WTC11 (cell line): ENCODE measurements at regions not wholly inside any gene's neighbourhood (a gene's known extent, or its start where the extent isn't known, plus 50 kb on each side); places are given as distances from the start of the nearest gene placed in this dataset.

Experiments
- ATAC-seq: fragments of 200-7000 bp; cut with Tn5 transposase; 2 replicates; pipeline ENCODE4 v1.10.0; 2021; ENCODE audit warnings: mild to moderate bottlenecking, moderate library complexity
- CTCF ChIA-PET: fragments of 300-600 bp; sonication (Branson Sonifier 250); formaldehyde crosslinking; loops from one replicate; lab custom pipeline; 2021; ENCODE audit warnings: antibody characterized with exemption; lab: Charles Lee
- POLR2A ChIA-PET: fragments of 350-600 bp; sonication (Branson Sonifier 250); formaldehyde crosslinking; loops from one replicate; lab custom pipeline; 2021; ENCODE audit warnings: antibody characterized with exemption; lab: Charles Lee
- DNase-seq: peaks from one replicate; pipeline ENCODE4 v3.0.0; 2021; ENCODE audit warnings: low spot score
- H3K27ac Mint-ChIP-seq: 2 replicates; pipeline ENCODE4 v1.8.0; 2021; ENCODE audit warnings: mixed read lengths
- H3K27me3 Mint-ChIP-seq: 2 replicates; pipeline ENCODE4 v1.8.0; 2021; ENCODE audit warnings: low read depth, mild to moderate bottlenecking, moderate library complexity, mixed read lengths
- H3K36me3 Mint-ChIP-seq: 2 replicates; pipeline ENCODE4 v1.8.0; 2021; ENCODE audit warnings: mixed read lengths
- H3K4me1 Mint-ChIP-seq: 2 replicates; pipeline ENCODE4 v1.8.0; 2022; ENCODE audit warnings: mixed read lengths
- H3K4me3 Mint-ChIP-seq: 2 replicates; pipeline ENCODE4 v1.8.0; 2021; ENCODE audit warnings: mild to moderate bottlenecking, moderate library complexity, mixed read lengths
- H3K9me3 Mint-ChIP-seq: 2 replicates; pipeline ENCODE4 v1.8.0; 2021; ENCODE audit warnings: mixed read lengths
- ATF1 ChIP-seq: sonication (generic); formaldehyde crosslinking; IDR thresholded peaks from 2 replicates; pipeline ENCODE4 v1.8.1; 2023; ENCODE audit warnings: mild to moderate bottlenecking, moderate library complexity, missing genetic modification reagents
- ATF3 ChIP-seq: sonication (generic); formaldehyde crosslinking; conservative IDR thresholded peaks from 2 replicates; pipeline ENCODE4 v1.8.1; 2022; ENCODE audit warnings: mild to moderate bottlenecking, missing genetic modification reagents
- CREB1 ChIP-seq: sonication (generic); formaldehyde crosslinking; IDR thresholded peaks from 2 replicates; pipeline ENCODE4 v1.8.0; 2023; ENCODE audit warnings: mild to moderate bottlenecking, missing genetic modification reagents
- CREM ChIP-seq: sonication (generic); formaldehyde crosslinking; IDR thresholded peaks from 2 replicates; pipeline ENCODE4 v1.8.1; 2022; ENCODE audit warnings: mild to moderate bottlenecking, missing genetic modification reagents, moderate library complexity
- MXD4 ChIP-seq: fragments of 250-450 bp; sonication (Bioruptor Pico); IDR thresholded peaks from 2 replicates; pipeline ENCODE4 v1.8.0; 2021; ENCODE audit warnings: mild to moderate bottlenecking, moderate library complexity, borderline replicate concordance
- OVOL2 ChIP-seq: fragments of 250-450 bp; sonication (Bioruptor Pico); IDR thresholded peaks from 2 replicates; pipeline ENCODE4 v1.9.0; 2021; ENCODE audit warnings: mild to moderate bottlenecking, borderline replicate concordance
- PRRX2 ChIP-seq: fragments of 250-450 bp; sonication (Bioruptor Pico); IDR thresholded peaks from 2 replicates; pipeline ENCODE4 v1.8.0; 2021; ENCODE audit warnings: mild to moderate bottlenecking
- SP1 ChIP-seq: sonication (generic); formaldehyde crosslinking; conservative IDR thresholded peaks from 2 replicates; pipeline ENCODE4 v1.8.1; 2022; ENCODE audit warnings: missing genetic modification reagents
- ZNF396 ChIP-seq: fragments of 250-450 bp; sonication (Bioruptor Pico); IDR thresholded peaks from 2 replicates; pipeline ENCODE4 v1.8.0; 2021; ENCODE audit warnings: mild to moderate bottlenecking, moderate library complexity, borderline replicate concordance
- TF ChIP-seq, protein P1 (sequence below): sonication (generic); formaldehyde crosslinking; IDR thresholded peaks from 2 replicates; pipeline ENCODE4 v1.8.0; 2022; ENCODE audit warnings: mild to moderate bottlenecking, missing genetic modification reagents
- TF ChIP-seq, protein P2 (sequence below): sonication (generic); formaldehyde crosslinking; IDR thresholded peaks from 2 replicates; pipeline ENCODE4 v1.8.0; 2022; ENCODE audit warnings: mild to moderate bottlenecking, missing genetic modification reagents
- TF ChIP-seq, protein P3 (sequence below): sonication (generic); formaldehyde crosslinking; IDR thresholded peaks from 2 replicates; pipeline ENCODE4 v1.8.1; 2022; ENCODE audit warnings: low read depth, missing genetic modification reagents, borderline replicate concordance
- TF ChIP-seq, protein P4 (sequence below): sonication (generic); formaldehyde crosslinking; IDR thresholded peaks from 2 replicates; pipeline ENCODE4 v1.8.1; 2023; ENCODE audit warnings: mild to moderate bottlenecking, missing genetic modification reagents, moderate library complexity
- TF ChIP-seq, protein P5 (sequence below): sonication (generic); formaldehyde crosslinking; IDR thresholded peaks from 2 replicates; pipeline ENCODE4 v1.8.0; 2022; ENCODE audit warnings: mild to moderate bottlenecking, missing genetic modification reagents
- TF ChIP-seq, protein P6 (sequence below): fragments of 250-450 bp; sonication (Bioruptor Pico); IDR thresholded peaks from 2 replicates; pipeline ENCODE4 v1.9.0; 2021; ENCODE audit warnings: mild to moderate bottlenecking

DNA sequence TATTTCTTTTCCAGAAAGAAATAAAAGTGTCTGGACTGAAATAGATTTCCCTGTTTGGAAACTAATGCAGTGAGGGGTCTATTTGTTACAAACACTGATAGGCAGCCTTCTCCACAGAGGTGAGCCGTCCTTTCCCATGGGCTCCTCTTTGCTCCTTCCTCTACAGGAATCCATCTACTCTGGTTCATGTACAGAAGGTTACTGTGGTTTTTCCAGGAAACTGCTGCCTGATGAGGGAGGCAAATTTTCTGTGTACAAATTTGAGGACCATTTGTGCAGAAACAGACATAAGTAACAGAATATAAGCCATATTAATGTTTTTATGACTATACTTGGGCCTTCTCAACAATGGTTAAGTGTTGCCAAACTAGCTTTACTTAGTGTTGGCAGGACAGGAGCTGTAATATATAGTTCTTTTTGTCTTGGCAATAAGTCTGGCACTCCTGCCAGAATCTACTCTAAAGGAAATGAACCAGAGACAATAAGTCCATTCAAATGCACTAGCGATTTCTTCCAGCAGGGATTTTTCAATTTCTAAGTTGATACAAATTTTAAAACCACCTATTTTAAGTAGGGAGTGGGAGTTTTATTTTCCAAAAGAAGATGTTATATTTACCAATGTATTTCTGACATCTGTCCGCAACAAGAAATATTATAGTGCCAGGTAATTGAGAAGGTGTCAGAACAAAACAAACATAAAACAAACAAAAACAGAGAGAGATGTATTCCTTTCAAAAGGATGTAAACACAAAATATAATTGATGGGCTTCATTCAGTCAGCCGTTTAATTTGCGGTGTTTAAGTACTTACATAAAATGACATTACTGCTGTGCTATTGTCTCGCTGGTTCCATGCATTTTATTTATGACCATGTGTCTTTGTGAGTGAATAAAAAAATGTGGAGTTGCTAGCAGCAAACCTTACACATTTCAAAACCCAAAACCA is 91.0 kb upstream of the NFE2L3 start:
- peaks cover 10% of the 10 kb centered on the region for H3K4me1 Mint-ChIP-seq
- no peak overlapping the region for H3K27ac Mint-ChIP-seq
- H3K36me3 Mint-ChIP-seq = no peaks in the 10 kb centered on the region
- no peak for DNase-seq
- H3K4me3 Mint-ChIP-seq = no peak overlapping the region
- H3K9me3 Mint-ChIP-seq = no peaks in the 10 kb centered on the region
- ChIA-PET POLR2A (no interaction called here), CTCF (interaction anchor here (1.1 to 1.7 kb wide), 3 partner anchors 18 to 168 kb away, joined by 3 to 9 read pairs (median 7); no protein-coding TSS in a partner anchor)
- TF ChIP-seq ZNF396 (CRISPR knock-in tag) (no peak), CREB1 (CRISPR knock-in tag) (no peak), MXD4 (CRISPR knock-in tag) (no peak), PRRX2 (CRISPR knock-in tag) (no peak), ATF3 (CRISPR knock-in tag) (no peak), SP1 (CRISPR knock-in tag) (no peak), CREM (no peak), ATF1 (no peak), OVOL2 (CRISPR knock-in tag) (no peak)
- TF ChIP-seq, protein P1, sequence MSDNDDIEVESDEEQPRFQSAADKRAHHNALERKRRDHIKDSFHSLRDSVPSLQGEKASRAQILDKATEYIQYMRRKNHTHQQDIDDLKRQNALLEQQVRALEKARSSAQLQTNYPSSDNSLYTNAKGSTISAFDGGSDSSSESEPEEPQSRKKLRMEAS = no peak
- TF ChIP-seq, protein P2, sequence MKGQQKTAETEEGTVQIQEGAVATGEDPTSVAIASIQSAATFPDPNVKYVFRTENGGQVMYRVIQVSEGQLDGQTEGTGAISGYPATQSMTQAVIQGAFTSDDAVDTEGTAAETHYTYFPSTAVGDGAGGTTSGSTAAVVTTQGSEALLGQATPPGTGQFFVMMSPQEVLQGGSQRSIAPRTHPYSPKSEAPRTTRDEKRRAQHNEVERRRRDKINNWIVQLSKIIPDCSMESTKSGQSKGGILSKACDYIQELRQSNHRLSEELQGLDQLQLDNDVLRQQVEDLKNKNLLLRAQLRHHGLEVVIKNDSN = no peak
- TF ChIP-seq, protein P3, sequence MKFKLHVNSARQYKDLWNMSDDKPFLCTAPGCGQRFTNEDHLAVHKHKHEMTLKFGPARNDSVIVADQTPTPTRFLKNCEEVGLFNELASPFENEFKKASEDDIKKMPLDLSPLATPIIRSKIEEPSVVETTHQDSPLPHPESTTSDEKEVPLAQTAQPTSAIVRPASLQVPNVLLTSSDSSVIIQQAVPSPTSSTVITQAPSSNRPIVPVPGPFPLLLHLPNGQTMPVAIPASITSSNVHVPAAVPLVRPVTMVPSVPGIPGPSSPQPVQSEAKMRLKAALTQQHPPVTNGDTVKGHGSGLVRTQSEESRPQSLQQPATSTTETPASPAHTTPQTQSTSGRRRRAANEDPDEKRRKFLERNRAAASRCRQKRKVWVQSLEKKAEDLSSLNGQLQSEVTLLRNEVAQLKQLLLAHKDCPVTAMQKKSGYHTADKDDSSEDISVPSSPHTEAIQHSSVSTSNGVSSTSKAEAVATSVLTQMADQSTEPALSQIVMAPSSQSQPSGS (CRISPR knock-in tag) = no peak
- TF ChIP-seq, protein P4, sequence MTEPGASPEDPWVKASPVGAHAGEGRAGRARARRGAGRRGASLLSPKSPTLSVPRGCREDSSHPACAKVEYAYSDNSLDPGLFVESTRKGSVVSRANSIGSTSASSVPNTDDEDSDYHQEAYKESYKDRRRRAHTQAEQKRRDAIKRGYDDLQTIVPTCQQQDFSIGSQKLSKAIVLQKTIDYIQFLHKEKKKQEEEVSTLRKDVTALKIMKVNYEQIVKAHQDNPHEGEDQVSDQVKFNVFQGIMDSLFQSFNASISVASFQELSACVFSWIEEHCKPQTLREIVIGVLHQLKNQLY = no peak
- TF ChIP-seq, protein P5, sequence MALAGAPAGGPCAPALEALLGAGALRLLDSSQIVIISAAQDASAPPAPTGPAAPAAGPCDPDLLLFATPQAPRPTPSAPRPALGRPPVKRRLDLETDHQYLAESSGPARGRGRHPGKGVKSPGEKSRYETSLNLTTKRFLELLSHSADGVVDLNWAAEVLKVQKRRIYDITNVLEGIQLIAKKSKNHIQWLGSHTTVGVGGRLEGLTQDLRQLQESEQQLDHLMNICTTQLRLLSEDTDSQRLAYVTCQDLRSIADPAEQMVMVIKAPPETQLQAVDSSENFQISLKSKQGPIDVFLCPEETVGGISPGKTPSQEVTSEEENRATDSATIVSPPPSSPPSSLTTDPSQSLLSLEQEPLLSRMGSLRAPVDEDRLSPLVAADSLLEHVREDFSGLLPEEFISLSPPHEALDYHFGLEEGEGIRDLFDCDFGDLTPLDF (CRISPR knock-in tag) = no peak
- TF ChIP-seq, protein P6, sequence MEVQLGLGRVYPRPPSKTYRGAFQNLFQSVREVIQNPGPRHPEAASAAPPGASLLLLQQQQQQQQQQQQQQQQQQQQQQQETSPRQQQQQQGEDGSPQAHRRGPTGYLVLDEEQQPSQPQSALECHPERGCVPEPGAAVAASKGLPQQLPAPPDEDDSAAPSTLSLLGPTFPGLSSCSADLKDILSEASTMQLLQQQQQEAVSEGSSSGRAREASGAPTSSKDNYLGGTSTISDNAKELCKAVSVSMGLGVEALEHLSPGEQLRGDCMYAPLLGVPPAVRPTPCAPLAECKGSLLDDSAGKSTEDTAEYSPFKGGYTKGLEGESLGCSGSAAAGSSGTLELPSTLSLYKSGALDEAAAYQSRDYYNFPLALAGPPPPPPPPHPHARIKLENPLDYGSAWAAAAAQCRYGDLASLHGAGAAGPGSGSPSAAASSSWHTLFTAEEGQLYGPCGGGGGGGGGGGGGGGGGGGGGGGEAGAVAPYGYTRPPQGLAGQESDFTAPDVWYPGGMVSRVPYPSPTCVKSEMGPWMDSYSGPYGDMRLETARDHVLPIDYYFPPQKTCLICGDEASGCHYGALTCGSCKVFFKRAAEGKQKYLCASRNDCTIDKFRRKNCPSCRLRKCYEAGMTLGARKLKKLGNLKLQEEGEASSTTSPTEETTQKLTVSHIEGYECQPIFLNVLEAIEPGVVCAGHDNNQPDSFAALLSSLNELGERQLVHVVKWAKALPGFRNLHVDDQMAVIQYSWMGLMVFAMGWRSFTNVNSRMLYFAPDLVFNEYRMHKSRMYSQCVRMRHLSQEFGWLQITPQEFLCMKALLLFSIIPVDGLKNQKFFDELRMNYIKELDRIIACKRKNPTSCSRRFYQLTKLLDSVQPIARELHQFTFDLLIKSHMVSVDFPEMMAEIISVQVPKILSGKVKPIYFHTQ (CRISPR knock-in tag) = no peak
- TF ChIP-seq, all 79 proteins: peak for 0
- ATAC-seq = no peak; the same call in 1 of the 2 replicates
- no peaks in the 10 kb centered on the region; the same call in 1 of the 2 replicates for H3K27me3 Mint-ChIP-seq
